ENCODE measurements at regions not wholly inside any gene's neighbourhood (a gene's known extent, or its start where the extent isn't known, plus 50 kb on each side); places are given as distances from the start of the nearest gene placed in this dataset.

GRCh38 chr12:102735104-102735503, 181.9 kb downstream of the PAH start:
- TF ChIP-seq CTCF (IDR thresholded peaks at IDR 0.05), result no peak
- Histone ChIP-seq H3K27me3 (no peaks in the 10 kb centered on the region), H3K27ac (no peak overlapping the region), H3K36me3 (no peaks in the 10 kb centered on the region), H3K9me3 (no peaks in the 10 kb centered on the region), H3K4me1 (peaks cover 0 to 5% (median 0%) of the 10 kb centered on the region in 9 donors), H3K4me3 (no peak overlapping the region)
- DNase-seq (no peak), ATAC-seq (no peak)
- 66 to 76% methylated on average over 3 of the region's 3 CpGs for WGBS, 2 donors
- intact Hi-C loops (cut with DNase I), result no loop called here

GRCh38 chr12:102730996-102731395, 186.0 kb downstream of the PAH start:
- ATAC-seq, result no peak
- Histone ChIP-seq H3K4me1 (no peaks in the 10 kb centered on the region), H3K36me3 (no peaks in the 10 kb centered on the region), H3K27ac (no peak overlapping the region), H3K4me3 (no peak overlapping the region), H3K27me3 (no peaks in the 10 kb centered on the region), H3K9me3 (no peaks in the 10 kb centered on the region)
- TF ChIP-seq CTCF (IDR thresholded peaks at IDR 0.05), result no peak
- WGBS, 2 donors, result 73 to 76% methylated on average over 8 of the region's 8 CpGs
- intact Hi-C loops (cut with DNase I), result no loop called here
- no peak for DNase-seq

GRCh38 chr12:102728506-102729242, 188.4 kb downstream of the PAH start:
- H3K36me3 ChIP-seq, result no peaks in the 10 kb centered on the region
- no peak for DNase-seq
- H3K27ac ChIP-seq, result no peak overlapping the region
- no peaks in the 10 kb centered on the region for H3K27me3 ChIP-seq
- TF ChIP-seq CTCF (IDR thresholded peaks at IDR 0.05), result no peak
- WGBS, 2 donors, result 75 to 77% methylated on average over 5 of the region's 5 CpGs
- intact Hi-C loops (cut with DNase I), result no loop called here
- no peak overlapping the region for H3K4me3 ChIP-seq
- no peaks in the 10 kb centered on the region for H3K9me3 ChIP-seq
- no peak for ATAC-seq
- no peaks in the 10 kb centered on the region for H3K4me1 ChIP-seq

- no peak for TF ChIP-seq CTCF (IDR thresholded peaks at IDR 0.05)
- Histone ChIP-seq H3K27ac (no peak overlapping the region), H3K27me3 (no peaks in the 10 kb centered on the region), H3K4me3 (no peak overlapping the region), H3K4me1 (no peaks in the 10 kb centered on the region), H3K9me3 (no peaks in the 10 kb centered on the region), H3K36me3 (no peaks in the 10 kb centered on the region)
- ATAC-seq (no peak), DNase-seq (no peak)
- intact Hi-C loops (cut with DNase I), result no loop called here
- 54 to 65% methylated on average over 4 of the region's 4 CpGs for whole genome bisulfite sequencing, 2 donors
These were observed 190.4 kb downstream of the PAH start for GRCh38 chr12:102726686-102727085.
